HG03095 (cell line): ENCODE measurements at regions not wholly inside any gene's neighbourhood (a gene's known extent, or its start where the extent isn't known, plus 50 kb on each side); places are given as distances from the start of the nearest gene placed in this dataset.
A peak's percentile ranks its signal among the peaks of the same experiment; 100 is the strongest.
"Not testable (repeated sequence)": the region's sequence is repeated elsewhere in the genome, so short reads cannot be mapped to it uniquely, and the experiment has no call there.

Experiments used
- ATAC-seq: cut with Tn5 transposase; IDR thresholded peaks from one replicate; pipeline ENCODE4 v1.9.1; 2021; ENCODE audit warnings: moderate library complexity; ENCODE audit not compliant: unreplicated experiment

GRCh38 chr2:189308056-189308790 is 128.7 kb upstream of the COL5A2 start:
- ATAC-seq, result no peak

GRCh38 chr2:189309331-189309730 is 129.8 kb upstream of the COL5A2 start:
- no peak for ATAC-seq

DNA sequence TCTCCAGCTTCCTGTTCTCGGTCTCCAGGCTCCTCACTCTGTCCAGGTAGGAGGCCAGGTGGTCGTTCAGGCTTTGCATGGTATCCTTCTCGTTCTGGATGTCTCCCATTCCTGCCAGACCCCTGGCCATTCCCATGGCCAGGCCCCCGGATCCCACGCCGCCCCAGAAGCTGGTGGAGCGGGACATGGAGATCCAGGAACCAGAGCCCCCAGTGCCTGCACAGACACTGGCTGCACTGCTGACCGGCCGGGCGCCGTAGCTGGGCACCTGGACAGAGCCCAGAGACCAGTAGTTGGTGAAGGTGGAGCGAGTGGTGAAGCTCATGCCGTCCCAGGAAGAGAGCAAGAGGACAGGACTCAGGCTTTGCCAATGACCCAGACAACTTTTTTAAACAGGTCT is 129.1 kb upstream of the WDR75 start:
- no peak for ATAC-seq

DNA sequence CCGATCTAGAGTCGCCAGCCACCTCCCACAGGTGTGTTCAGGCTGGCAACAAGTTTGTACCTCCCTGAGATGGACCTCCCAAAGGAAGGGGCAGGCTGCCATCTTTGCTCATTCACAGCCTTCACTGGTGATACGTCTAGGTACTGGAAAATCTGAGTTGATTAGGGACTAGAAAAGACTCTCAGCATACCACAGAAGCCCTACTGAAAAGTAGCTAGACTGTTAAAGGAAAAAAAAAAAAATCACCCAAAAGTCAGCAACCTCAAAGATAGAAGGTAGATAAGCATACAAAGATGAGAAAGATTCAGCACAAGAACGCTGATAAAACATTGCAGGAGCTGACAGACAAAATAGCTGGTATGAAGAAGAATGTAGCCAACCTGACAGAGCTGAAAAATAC is 128.6 kb upstream of the WDR75 start:
- no peak for ATAC-seq

GRCh38 chr2:189318761-189319160 is 122.5 kb upstream of the WDR75 start:
- no peak for ATAC-seq

DNA sequence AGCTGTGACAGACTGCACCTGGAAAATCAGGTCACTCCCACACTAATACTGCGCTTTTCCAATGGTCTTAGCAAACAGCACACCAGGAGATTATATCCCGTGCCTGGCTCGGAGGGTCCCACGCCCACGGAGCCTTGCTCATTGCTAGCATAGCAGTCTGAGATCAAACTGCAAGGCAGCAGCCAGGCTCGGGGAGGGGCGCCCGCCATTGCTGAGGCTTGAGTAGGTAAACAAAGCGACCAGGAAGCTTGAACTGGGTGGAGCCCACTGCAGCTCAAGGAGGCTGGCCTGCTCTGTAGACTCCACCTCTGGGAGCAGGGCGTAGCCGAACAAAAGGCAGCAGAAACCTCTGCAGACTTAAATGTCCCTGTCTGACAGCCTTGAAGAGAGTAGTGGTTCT is 121.8 kb upstream of the WDR75 start:
- not testable (repeated sequence) for ATAC-seq

DNA sequence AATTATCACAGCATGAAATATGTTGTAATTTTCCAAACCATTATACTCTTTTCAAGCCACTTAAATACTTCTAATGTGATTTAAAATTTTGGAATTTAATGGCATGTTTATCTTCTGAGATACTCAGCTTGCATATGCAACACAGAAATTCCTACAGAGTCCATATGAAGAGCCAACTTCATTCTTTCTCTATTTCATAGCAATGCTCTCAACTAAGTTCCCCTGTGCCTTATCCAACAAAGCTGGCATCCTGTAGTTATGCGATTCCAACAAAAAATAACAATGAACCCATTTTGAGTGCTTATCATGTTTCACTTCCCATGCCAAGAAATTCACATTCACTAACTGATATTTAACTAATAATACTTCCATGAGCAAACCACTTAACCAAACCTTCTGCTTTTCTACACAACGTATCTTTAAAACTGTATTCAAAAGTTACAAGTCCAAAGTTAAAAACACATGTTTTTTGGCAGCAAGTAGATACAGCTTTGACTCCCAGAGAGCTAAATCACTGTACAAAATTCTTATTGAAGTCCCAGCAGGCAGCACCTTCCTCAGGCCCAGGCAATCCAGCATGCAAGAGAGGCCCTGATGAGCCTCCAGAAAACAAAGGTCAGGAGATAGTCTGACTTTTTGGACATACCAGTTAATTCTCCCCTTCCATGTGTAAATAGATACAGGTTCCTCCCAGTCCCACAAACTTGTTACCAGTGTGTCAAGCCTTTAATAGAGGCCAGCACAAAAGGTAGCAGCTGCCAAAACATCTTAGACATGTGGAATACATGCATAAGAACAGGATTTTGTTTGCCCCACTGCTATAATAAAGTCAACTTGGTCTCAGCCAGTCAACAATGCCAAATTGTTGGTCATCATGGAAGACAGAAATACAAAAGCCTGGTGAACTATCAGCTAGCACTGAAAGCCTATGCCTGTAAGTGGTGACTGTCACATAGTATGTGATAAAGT is 113.1 kb upstream of the WDR75 start:
- ATAC-seq, result no peak

GRCh38 chr2:189328848-189329245 is 112.4 kb upstream of the WDR75 start:
- no peak for ATAC-seq

DNA sequence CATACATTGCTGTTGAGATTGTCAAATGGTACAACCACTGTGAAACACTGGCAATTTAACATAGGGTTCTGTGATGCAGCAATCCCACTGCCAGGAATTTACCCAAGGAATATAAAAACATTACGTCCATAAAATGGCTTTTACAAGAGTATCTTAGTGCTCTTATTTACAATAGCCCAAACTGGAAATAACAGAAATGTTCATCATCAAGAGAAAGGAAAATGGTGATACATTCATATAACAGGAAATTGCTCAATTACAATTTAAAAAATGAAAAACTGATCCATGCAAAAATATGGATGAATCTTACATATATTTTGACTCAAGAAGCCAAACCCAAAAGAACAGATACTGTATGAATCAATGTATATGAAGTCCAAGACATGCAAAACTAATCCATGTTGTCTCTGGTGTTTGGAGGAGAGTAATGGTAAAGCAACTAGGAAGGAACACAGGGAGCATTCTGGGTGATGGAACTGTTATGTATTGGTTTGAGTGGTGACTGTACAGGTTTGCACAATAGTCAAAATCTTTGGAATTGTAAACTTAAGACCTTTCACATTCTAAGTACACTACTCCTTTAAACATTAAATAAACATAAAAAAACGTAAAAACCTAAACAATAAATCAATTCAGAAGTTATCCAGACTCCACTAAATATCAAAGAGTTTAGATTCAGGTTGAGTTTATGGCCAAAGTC is 104.8 kb upstream of the WDR75 start:
- no peak for ATAC-seq

GRCh38 chr2:189337656-189338055 is 103.6 kb upstream of the WDR75 start:
- no peak for ATAC-seq

DNA sequence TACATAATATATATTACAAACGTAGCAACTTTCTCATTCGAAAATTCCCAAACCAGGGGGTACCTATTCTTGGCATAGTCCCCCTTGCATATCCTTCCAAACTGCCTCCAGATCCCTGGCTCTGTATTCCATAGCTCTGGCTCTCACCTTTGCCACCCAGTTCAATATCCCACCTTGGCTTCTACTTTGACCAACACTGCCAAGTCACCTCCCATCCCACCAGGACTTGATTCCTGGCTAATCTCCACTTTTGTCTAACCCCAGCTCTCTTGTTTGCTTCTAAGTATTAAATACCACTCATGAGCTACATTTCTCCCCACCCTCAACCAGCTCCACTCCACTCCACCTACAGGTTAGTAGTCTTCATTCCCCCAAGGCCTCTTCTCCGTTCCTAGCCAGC is 103.2 kb upstream of the WDR75 start:
- no peak for ATAC-seq

DNA sequence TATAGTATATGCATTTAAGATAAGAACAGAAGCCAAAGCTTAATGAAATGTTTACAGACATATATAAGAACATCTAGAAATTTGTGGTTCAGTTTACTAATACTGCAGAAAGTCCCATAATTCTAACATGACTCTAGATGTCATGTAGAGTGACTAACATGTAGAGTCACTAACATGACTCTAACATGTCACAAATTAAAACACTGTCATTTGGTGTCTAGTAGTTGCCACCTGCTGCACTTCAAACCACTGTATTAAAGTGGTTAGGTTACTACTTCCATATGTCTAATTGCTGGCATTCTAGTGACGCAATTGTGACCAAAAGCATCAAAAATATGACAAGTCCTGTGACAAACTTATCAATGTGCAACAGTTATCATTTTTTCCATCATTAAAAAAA is 100.2 kb upstream of the WDR75 start:
- ATAC-seq, result no peak

DNA sequence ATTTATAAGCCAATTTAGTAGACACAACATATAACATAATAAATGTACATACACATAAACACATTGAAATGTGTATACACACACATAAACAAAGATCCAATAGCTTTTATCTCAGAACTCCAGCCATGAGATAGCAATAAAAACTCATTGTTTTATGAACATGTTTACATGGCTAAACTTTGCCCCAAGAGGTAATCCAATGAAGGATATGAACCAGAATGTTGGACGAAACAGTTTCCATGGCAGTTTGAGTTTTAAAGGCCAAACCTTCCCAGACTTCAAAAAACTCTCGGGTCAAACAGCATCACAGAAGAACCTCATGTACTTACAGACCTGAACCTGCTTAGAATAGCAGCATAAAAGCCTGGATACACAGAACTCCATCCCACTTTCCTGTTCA is 97.2 kb upstream of the WDR75 start:
- no peak for ATAC-seq

DNA sequence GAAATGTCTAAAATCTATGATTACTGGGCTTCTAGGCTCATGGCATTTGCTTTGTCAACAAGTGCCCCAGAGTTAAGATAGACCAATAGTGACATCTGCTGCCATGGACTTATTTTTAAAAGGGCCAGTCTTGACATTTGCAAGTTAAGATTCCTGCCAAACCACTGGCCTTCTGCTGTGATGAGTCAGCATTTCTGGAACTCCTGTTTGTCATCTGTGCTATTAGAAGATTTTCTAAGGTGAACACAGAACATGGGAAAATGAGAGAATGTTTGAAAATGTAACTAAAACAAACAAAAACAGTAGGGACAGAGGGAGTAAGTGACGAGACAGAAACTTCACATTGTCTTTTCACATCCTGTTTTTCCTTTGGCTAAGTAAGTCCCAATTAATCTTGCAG is 93.7 kb upstream of the WDR75 start:
- ATAC-seq, result peak; percentile 60

GRCh38 chr2:189348369-189348768 is 92.9 kb upstream of the WDR75 start:
- ATAC-seq, result no peak

DNA sequence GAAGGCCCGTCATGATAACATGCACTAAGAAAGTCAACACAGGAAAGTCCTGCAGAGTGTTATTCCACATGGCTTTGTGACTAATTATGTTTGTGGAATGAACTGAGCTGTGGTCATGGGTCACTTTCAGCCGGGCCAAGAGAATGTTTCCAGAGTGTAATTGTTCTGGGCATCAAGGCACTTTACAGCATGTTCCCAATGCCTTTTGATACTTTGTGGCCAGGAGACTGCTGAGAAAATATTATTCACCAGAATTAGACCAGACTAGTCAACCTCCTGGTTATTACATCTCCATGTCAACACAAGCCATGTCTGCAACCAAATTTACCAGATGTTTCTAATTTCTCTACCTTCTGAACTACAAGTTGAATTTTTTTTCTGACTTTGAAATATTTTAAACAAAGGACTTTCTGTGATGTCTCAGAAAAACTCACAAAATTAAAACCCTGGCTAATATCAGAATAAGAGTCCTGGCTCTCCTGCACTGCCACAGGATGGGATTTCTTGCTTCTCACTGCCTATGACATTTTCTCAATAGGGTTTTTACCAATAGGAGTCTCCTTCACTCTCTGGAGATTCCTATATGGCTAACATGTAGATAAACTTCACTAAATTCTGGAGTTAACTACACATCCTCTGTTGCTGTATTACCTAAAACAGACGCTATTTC is 90.6 kb upstream of the WDR75 start:
- ATAC-seq, result no peak

DNA sequence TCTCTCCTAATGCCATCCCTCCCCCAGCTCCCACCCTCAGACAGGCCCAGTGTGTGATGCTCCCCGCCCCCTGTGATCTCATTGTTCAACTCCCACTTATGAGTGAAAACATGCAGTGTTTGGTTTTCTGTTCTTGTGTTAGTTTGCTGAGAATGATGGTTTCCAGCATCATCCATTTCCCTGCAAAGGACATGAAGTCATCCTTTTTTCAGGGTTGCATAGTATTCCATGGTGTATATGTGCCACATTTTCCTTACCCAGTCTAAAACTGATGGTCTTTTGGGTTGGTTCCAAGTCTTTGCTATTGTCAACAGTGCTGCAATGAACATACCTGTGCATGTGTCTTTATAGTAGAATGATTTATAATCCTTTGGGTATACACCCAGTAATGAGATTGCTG is 89.3 kb upstream of the WDR75 start:
- ATAC-seq, result not testable (repeated sequence)

DNA sequence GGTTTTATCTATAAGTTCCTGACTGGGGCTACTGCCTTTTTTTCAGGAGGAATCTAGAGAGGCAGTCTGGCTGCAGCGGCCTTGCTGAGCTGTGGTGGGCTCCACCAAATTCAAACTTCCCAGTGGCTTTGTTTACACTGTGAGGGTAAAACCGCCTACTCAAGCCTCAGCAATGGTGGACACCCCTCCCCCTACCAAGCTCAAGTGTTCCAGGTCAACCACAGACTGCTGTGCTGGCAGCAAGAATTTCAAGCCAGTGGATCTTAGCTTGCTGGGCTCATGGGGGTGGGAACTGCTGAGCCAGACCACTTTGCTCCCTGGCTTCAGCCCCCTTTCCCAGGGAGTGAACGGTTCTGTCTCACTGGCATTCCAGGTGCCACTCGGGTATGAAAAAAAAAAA is 83.9 kb upstream of the WDR75 start:
- ATAC-seq, result not testable (repeated sequence)

DNA sequence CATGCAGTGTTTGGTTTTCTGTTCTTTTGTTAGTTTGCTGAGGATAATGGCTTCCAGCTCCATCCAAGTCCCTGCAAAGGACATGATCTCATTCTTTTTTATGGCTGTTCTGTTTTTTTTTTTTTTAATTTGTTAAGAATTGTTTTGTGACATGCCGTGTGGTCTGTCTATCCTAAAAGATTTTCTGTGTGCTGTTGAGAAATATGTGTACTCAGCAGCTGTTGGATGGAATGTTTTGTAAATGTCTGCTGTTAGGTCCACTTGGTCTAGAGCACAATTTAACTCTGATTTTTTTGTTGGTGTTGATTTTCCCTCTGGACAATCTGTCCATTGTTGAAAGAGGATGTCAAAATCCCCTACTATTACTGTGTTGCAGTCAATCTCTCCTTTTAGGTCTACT is 80.4 kb upstream of the WDR75 start:
- no peak for ATAC-seq

- no peak for ATAC-seq
These were observed 79.0 kb upstream of the WDR75 start for GRCh38 chr2:189362283-189362682.

GRCh38 chr2:189363559-189363958 is 77.7 kb upstream of the WDR75 start:
- no peak for ATAC-seq
